ENCODE measurements at regions not wholly inside any gene's neighbourhood (a gene's known extent, or its start where the extent isn't known, plus 50 kb on each side); places are given as distances from the start of the nearest gene placed in this dataset.

- TF ChIP-seq MAX (IDR thresholded peaks at IDR 0.05; ENCODE audit: low read depth, low read length), result no peak
- no peak for TF ChIP-seq CTCF (IDR thresholded peaks at IDR 0.05; ENCODE audit: low read depth, low read length)
These were observed 781.6 kb upstream of the PHF14 start for GRCh38 chr7:10192074-10192473.

All from NB4 (cell line).